T-cell (primary cell): ENCODE measurements at regions not wholly inside any gene's neighbourhood (a gene's known extent, or its start where the extent isn't known, plus 50 kb on each side); places are given as distances from the start of the nearest gene placed in this dataset.

Experiments used
- ATAC-seq, 4 experiments: fragments of 200-7000 bp in 3 of 4; fragments of 150-1000 bp in 1 of 4; cut with Tn5 transposase; replicated peaks in 1 of 4; 1 replicate in 3 of 4; 2 replicates in 1 of 4; pipeline ENCODE4 v1.10.0; 2021; ENCODE audit warnings: moderate library complexity in 3 of 4, mild to moderate bottlenecking in 2 of 4, moderate number of reproducible peaks in 1 of 4
- CTCF ChIA-PET, 2 donors: fragments of 300-600 bp; sonication (Branson Sonifier 250); formaldehyde crosslinking; loops; one replicate each; lab custom pipeline; 2022; ENCODE audit warnings: antibody characterized with exemption in 2 of 2; lab: Charles Lee
- POLR2A ChIA-PET, 2 donors: fragments of 300-600 bp; sonication (Branson Sonifier 250); formaldehyde crosslinking; loops; one replicate each; lab custom pipeline; 2022; ENCODE audit warnings: antibody characterized with exemption in 2 of 2; lab: Charles Lee
- DNase-seq, 35 experiments: peaks; one replicate each; pipeline versions ENCODE4 v3.0.0 to v3.0.0-alpha.2; 2013 to 2023
- H3K27ac ChIP-seq: one replicate; pipeline ENCODE4 v1.5.1; 2013; ENCODE audit warnings: low read length
- H3K27me3 ChIP-seq, 2 experiments: replicated peaks in 1 of 2; 1 replicate in 1 of 2; 2 replicates in 1 of 2; pipeline versions ENCODE4 v1.6.1 to v1.7.0; 2013; ENCODE audit warnings: low read length in 1 of 2, mixed read lengths in 1 of 2; ENCODE audit not compliant: control insufficient read depth in 2 of 2, insufficient read depth in 2 of 2; ENCODE audit errors: extremely low read depth in 1 of 2
- H3K36me3 ChIP-seq, 2 donors: 1 replicate in 1 of 2; 2 replicates in 1 of 2; pipeline versions ENCODE4 v1.6.1 to v1.7.0; 2013; ENCODE audit warnings: low read length in 1 of 2; ENCODE audit not compliant: control insufficient read depth in 2 of 2, insufficient read depth in 1 of 2; ENCODE audit errors: extremely low read depth in 1 of 2
- H3K4me1 ChIP-seq, 2 experiments: 1 replicate in 1 of 2; 2 replicates in 1 of 2; pipeline versions ENCODE4 v1.6.1 to v1.7.0; 2013; ENCODE audit warnings: low read length in 2 of 2, mixed read lengths in 1 of 2; ENCODE audit not compliant: insufficient read depth in 2 of 2, control insufficient read depth in 1 of 2; ENCODE audit errors: extremely low read depth in 1 of 2
- H3K4me3 ChIP-seq, 2 donors: 1 replicate in 1 of 2; 2 replicates in 1 of 2; pipeline versions ENCODE4 v1.5.1 to v1.7.0; 2013; ENCODE audit warnings: mild to moderate bottlenecking in 2 of 2, low read length in 1 of 2, moderate library complexity in 1 of 2; ENCODE audit not compliant: control insufficient read depth in 1 of 2; ENCODE audit errors: extremely low read depth in 1 of 2
- H3K9me3 ChIP-seq: 2 replicates; pipeline ENCODE4 v1.7.0; 2013
- H3K27ac Mint-ChIP-seq, 2 donors: one replicate each; pipeline ENCODE4 v1.8.0; 2020 to 2021; ENCODE audit warnings: mild to moderate bottlenecking in 2 of 2, mixed read lengths in 2 of 2
- H3K27me3 Mint-ChIP-seq, 2 donors: one replicate each; pipeline ENCODE4 v1.8.0; 2021 to 2022; ENCODE audit warnings: mixed read lengths in 2 of 2
- H3K36me3 Mint-ChIP-seq: one replicate; pipeline ENCODE4 v1.8.0; 2021; ENCODE audit warnings: mixed read lengths
- H3K4me1 Mint-ChIP-seq, 3 donors: one replicate each; pipeline ENCODE4 v1.8.0; 2020 to 2022; ENCODE audit warnings: mixed read lengths in 3 of 3, mild to moderate bottlenecking in 1 of 3
- H3K4me3 Mint-ChIP-seq, 3 donors: one replicate each; pipeline ENCODE4 v1.8.0; 2020 to 2022; ENCODE audit warnings: mild to moderate bottlenecking in 3 of 3, mixed read lengths in 3 of 3, moderate library complexity in 3 of 3
- H3K9me3 Mint-ChIP-seq, 3 donors: one replicate each; pipeline ENCODE4 v1.8.0; 2020 to 2022; ENCODE audit warnings: mixed read lengths in 3 of 3
- WGBS: methylation state at CpG from one replicate; pipeline ENCODE4 v1.1.5; 2013; ENCODE audit warnings: missing lambda C conversion rate; ENCODE audit not compliant: insufficient coverage; 5-methylcytosine and 5-hydroxymethylcytosine counted together

GRCh38 chr9:89868100-89868499 lies 263.3 kb downstream of the GADD45G start:
- H3K27ac ChIP-seq: no peak overlapping the region
- H3K36me3 ChIP-seq: no peaks in the 10 kb centered on the region
- POLR2A ChIA-PET: no interaction called here
- WGBS: 95% methylated on average over 4 of the region's 4 CpGs
- peaks cover 0 to 4% of the 10 kb centered on the region in 2 experiments for H3K27me3 ChIP-seq
- no peak overlapping the region for H3K27ac Mint-ChIP-seq
- H3K4me3 Mint-ChIP-seq: no peak overlapping the region
- CTCF ChIA-PET: no interaction called here
- H3K36me3 Mint-ChIP-seq: no peaks in the 10 kb centered on the region
- H3K4me1 Mint-ChIP-seq: no peaks in the 10 kb centered on the region
- H3K9me3 Mint-ChIP-seq: no peaks in the 10 kb centered on the region
- DNase-seq: no peak
- H3K4me1 ChIP-seq: no peaks in the 10 kb centered on the region
- no peak for ATAC-seq
- H3K27me3 Mint-ChIP-seq: no peaks in the 10 kb centered on the region
- H3K4me3 ChIP-seq: no peak overlapping the region
- no peaks in the 10 kb centered on the region for H3K9me3 ChIP-seq

GRCh38 chr9:89869793-89870580 lies 265.2 kb downstream of the GADD45G start:
- no peaks in the 10 kb centered on the region for H3K4me1 Mint-ChIP-seq
- DNase-seq (no peak), ATAC-seq (no peak)
- H3K36me3 Mint-ChIP-seq: no peaks in the 10 kb centered on the region
- Histone ChIP-seq H3K27ac (no peak overlapping the region), H3K4me1 (no peaks in the 10 kb centered on the region), H3K36me3 (no peaks in the 10 kb centered on the region), H3K4me3 (no peak overlapping the region), H3K27me3 (peaks cover 0 to 4% of the 10 kb centered on the region in 2 experiments), H3K9me3 (no peaks in the 10 kb centered on the region)
- ChIA-PET POLR2A (interaction anchor here in 1 of 2 donors (0.6 kb wide), 1 partner anchor 59 kb away, joined by 3 read pairs; no protein-coding TSS in a partner anchor), CTCF (interaction anchor here in 1 of 2 donors (0.7 kb wide), 1 partner anchor 873 kb away, joined by 3 read pairs; no protein-coding TSS in a partner anchor)
- 86% methylated on average over 5 of the region's 7 CpGs for WGBS
- no peak overlapping the region for H3K4me3 Mint-ChIP-seq
- H3K27me3 Mint-ChIP-seq: no peaks in the 10 kb centered on the region
- no peaks in the 10 kb centered on the region for H3K9me3 Mint-ChIP-seq
- H3K27ac Mint-ChIP-seq: no peak overlapping the region

- Histone ChIP-seq H3K9me3 (no peaks in the 10 kb centered on the region), H3K27me3 (peaks cover 0 to 4% of the 10 kb centered on the region in 2 experiments), H3K27ac (no peak overlapping the region), H3K4me1 (no peaks in the 10 kb centered on the region), H3K36me3 (no peaks in the 10 kb centered on the region), H3K4me3 (no peak overlapping the region)
- Mint-ChIP-seq H3K4me3 (no peak overlapping the region), H3K36me3 (no peaks in the 10 kb centered on the region), H3K9me3 (no peaks in the 10 kb centered on the region), H3K27ac (no peak overlapping the region), H3K4me1 (no peaks in the 10 kb centered on the region), H3K27me3 (no peaks in the 10 kb centered on the region)
- ATAC-seq (no peak), DNase-seq (no peak)
- WGBS: 95% methylated on average over 4 of the region's 5 CpGs
- CTCF ChIA-PET: no interaction called here
- POLR2A ChIA-PET: interaction anchor here in 1 of 2 donors (0.6 kb wide), 1 partner anchor 404 kb away, joined by 7 read pairs; no protein-coding TSS in a partner anchor
Measured at GRCh38 chr9:89871871-89872331, 267.1 kb downstream of the GADD45G start.

- Mint-ChIP-seq H3K27ac (no peak overlapping the region), H3K9me3 (no peaks in the 10 kb centered on the region), H3K4me1 (no peaks in the 10 kb centered on the region), H3K27me3 (no peaks in the 10 kb centered on the region), H3K4me3 (no peak overlapping the region), H3K36me3 (no peaks in the 10 kb centered on the region)
- no peaks in the 10 kb centered on the region for H3K4me1 ChIP-seq
- H3K27ac ChIP-seq: no peak overlapping the region
- ChIA-PET POLR2A (interaction anchor here in 1 of 2 donors (0.6 kb wide), 1 partner anchor 405 kb away, joined by 7 read pairs; no protein-coding TSS in a partner anchor), CTCF (no interaction called here)
- ATAC-seq (no peak), DNase-seq (no peak)
- H3K4me3 ChIP-seq: no peak overlapping the region
- no peaks in the 10 kb centered on the region for H3K36me3 ChIP-seq
- 90% methylated on average over 9 of the region's 9 CpGs for WGBS
- H3K9me3 ChIP-seq: no peaks in the 10 kb centered on the region
- peaks cover 0 to 4% of the 10 kb centered on the region in 2 experiments for H3K27me3 ChIP-seq
Measured at GRCh38 chr9:89872426-89872912, 267.7 kb downstream of the GADD45G start.

- Histone ChIP-seq H3K36me3 (no peaks in the 10 kb centered on the region), H3K4me1 (no peaks in the 10 kb centered on the region), H3K27ac (no peak overlapping the region), H3K27me3 (peaks cover 0 to 4% of the 10 kb centered on the region in 2 experiments), H3K4me3 (no peak overlapping the region), H3K9me3 (no peaks in the 10 kb centered on the region)
- DNase-seq: peak in 1 of 35 experiments; percentile 7
- H3K9me3 Mint-ChIP-seq: no peaks in the 10 kb centered on the region
- no peak overlapping the region for H3K27ac Mint-ChIP-seq
- ATAC-seq: no peak
- ChIA-PET POLR2A (no interaction called here), CTCF (no interaction called here)
- H3K27me3 Mint-ChIP-seq: no peaks in the 10 kb centered on the region
- no peak overlapping the region for H3K4me3 Mint-ChIP-seq
- WGBS: 80% methylated on average over 7 of the region's 11 CpGs
- no peaks in the 10 kb centered on the region for H3K4me1 Mint-ChIP-seq
- H3K36me3 Mint-ChIP-seq: no peaks in the 10 kb centered on the region
Measured at GRCh38 chr9:89872913-89873707, 268.3 kb downstream of the GADD45G start.

GRCh38 chr9:89873801-89874200 lies 269.0 kb downstream of the GADD45G start:
- H3K27me3 Mint-ChIP-seq: no peaks in the 10 kb centered on the region
- ATAC-seq (no peak), DNase-seq (no peak)
- no peaks in the 10 kb centered on the region for H3K36me3 Mint-ChIP-seq
- WGBS: 82% methylated on average over 8 of the region's 8 CpGs
- ChIA-PET POLR2A (no interaction called here), CTCF (no interaction called here)
- H3K4me1 Mint-ChIP-seq: no peaks in the 10 kb centered on the region
- H3K9me3 ChIP-seq: no peaks in the 10 kb centered on the region
- no peaks in the 10 kb centered on the region for H3K9me3 Mint-ChIP-seq
- H3K27ac ChIP-seq: no peak overlapping the region
- H3K4me3 Mint-ChIP-seq: no peak overlapping the region
- H3K36me3 ChIP-seq: no peaks in the 10 kb centered on the region
- H3K4me1 ChIP-seq: no peaks in the 10 kb centered on the region
- no peak overlapping the region for H3K4me3 ChIP-seq
- H3K27me3 ChIP-seq: peaks cover 0 to 4% of the 10 kb centered on the region in 2 experiments
- H3K27ac Mint-ChIP-seq: no peak overlapping the region
